GM12865 (cell line): ENCODE measurements at regions not wholly inside any gene's neighbourhood (a gene's known extent, or its start where the extent isn't known, plus 50 kb on each side); places are given as distances from the start of the nearest gene placed in this dataset.

Source experiments
- DNase-seq: peaks from one replicate; pipeline ENCODE4 v3.0.0; 2010; ENCODE audit warnings: low read depth
- H3K4me3 ChIP-seq: 2 replicates; pipeline ENCODE4 v1.5.1; 2011; ENCODE audit warnings: mild to moderate bottlenecking, low read depth, low read length, control low read depth
- CTCF ChIP-seq: IDR thresholded peaks from 2 replicates; pipeline ENCODE4 v1.5.1; 2011; ENCODE audit warnings: low read length, control low read depth, low read depth, inconsistent platforms; ENCODE audit not compliant: insufficient read depth; ENCODE audit errors: missing control alignments

GRCh38 chr9:81227507-81228245 lies 461.7 kb downstream of the TLE1 start:
- no peak for DNase-seq
- no peak for TF ChIP-seq CTCF
- H3K4me3 ChIP-seq, result no peak overlapping the region

GRCh38 chr9:81225596-81225995 lies 463.8 kb downstream of the TLE1 start:
- DNase-seq, result no peak

GRCh38 chr9:81224166-81225081 lies 464.9 kb downstream of the TLE1 start:
- no peak for DNase-seq
- no peak for TF ChIP-seq CTCF
- no peak overlapping the region for H3K4me3 ChIP-seq

More at GRCh38 chr9:81225596-81225995, 463.8 kb downstream of the TLE1 start:
- no peak overlapping the region for H3K4me3 ChIP-seq
- no peak for TF ChIP-seq CTCF

- DNase-seq, result no peak
- no peak overlapping the region for H3K4me3 ChIP-seq
- no peak for TF ChIP-seq CTCF
Measured at GRCh38 chr9:81214975-81215374, 474.4 kb downstream of the TLE1 start.

GRCh38 chr9:81213456-81213855 lies 475.9 kb downstream of the TLE1 start:
- no peak for DNase-seq
- no peak for TF ChIP-seq CTCF

GRCh38 chr9:81211741-81212140 lies 477.6 kb downstream of the TLE1 start:
- DNase-seq, result no peak
- H3K4me3 ChIP-seq, result no peak overlapping the region
- no peak for TF ChIP-seq CTCF

More at GRCh38 chr9:81213456-81213855, 475.9 kb downstream of the TLE1 start:
- H3K4me3 ChIP-seq, result no peak overlapping the region
